Retinal pigment epithelial cell (primary cell): ENCODE measurements at regions not wholly inside any gene's neighbourhood (a gene's known extent, or its start where the extent isn't known, plus 50 kb on each side); places are given as distances from the start of the nearest gene placed in this dataset.

Source experiments
- DNase-seq: peaks from one replicate; pipeline ENCODE4 v3.0.0-alpha.2; 2010; ENCODE audit warnings: low read depth
- H3K4me3 ChIP-seq: 2 replicates; pipeline ENCODE4 v1.5.1; 2011; ENCODE audit warnings: mild to moderate bottlenecking, low read length, control low read depth, moderate library complexity
- CTCF ChIP-seq: conservative IDR thresholded peaks from 2 replicates; pipeline ENCODE4 v1.5.1; 2011; ENCODE audit warnings: low read depth, low read length, control low read depth, inconsistent platforms

- H3K4me3 ChIP-seq: no peak overlapping the region
- TF ChIP-seq CTCF: no peak
- DNase-seq: no peak
Observed at GRCh38 chr2:214674278-214674677, 135.2 kb downstream of the BARD1 start.

GRCh38 chr2:214671319-214671885 lies 138.1 kb downstream of the BARD1 start:
- no peak for TF ChIP-seq CTCF
- DNase-seq: no peak
- no peak overlapping the region for H3K4me3 ChIP-seq

GRCh38 chr2:214652473-214652872 lies 157.0 kb downstream of the BARD1 start:
- no peak for DNase-seq
- no peak overlapping the region for H3K4me3 ChIP-seq
- no peak for TF ChIP-seq CTCF

GRCh38 chr2:214651451-214651850 lies 158.0 kb downstream of the BARD1 start:
- no peak for DNase-seq
- no peak overlapping the region for H3K4me3 ChIP-seq
- TF ChIP-seq CTCF: no peak

GRCh38 chr2:214649440-214650205 lies 159.9 kb downstream of the BARD1 start:
- DNase-seq: peak; percentile 54
- no peak for TF ChIP-seq CTCF
- no peak overlapping the region for H3K4me3 ChIP-seq

GRCh38 chr2:214648520-214648919 lies 161.0 kb downstream of the BARD1 start:
- no peak for TF ChIP-seq CTCF
- H3K4me3 ChIP-seq: no peak overlapping the region
- DNase-seq: no peak

- TF ChIP-seq CTCF: no peak
- DNase-seq: no peak
- H3K4me3 ChIP-seq: no peak overlapping the region
Observed at GRCh38 chr2:214631406-214631805, 178.1 kb downstream of the BARD1 start.
